ENCODE measurements at regions not wholly inside any gene's neighbourhood (a gene's known extent, or its start where the extent isn't known, plus 50 kb on each side); places are given as distances from the start of the nearest gene placed in this dataset.

DNA sequence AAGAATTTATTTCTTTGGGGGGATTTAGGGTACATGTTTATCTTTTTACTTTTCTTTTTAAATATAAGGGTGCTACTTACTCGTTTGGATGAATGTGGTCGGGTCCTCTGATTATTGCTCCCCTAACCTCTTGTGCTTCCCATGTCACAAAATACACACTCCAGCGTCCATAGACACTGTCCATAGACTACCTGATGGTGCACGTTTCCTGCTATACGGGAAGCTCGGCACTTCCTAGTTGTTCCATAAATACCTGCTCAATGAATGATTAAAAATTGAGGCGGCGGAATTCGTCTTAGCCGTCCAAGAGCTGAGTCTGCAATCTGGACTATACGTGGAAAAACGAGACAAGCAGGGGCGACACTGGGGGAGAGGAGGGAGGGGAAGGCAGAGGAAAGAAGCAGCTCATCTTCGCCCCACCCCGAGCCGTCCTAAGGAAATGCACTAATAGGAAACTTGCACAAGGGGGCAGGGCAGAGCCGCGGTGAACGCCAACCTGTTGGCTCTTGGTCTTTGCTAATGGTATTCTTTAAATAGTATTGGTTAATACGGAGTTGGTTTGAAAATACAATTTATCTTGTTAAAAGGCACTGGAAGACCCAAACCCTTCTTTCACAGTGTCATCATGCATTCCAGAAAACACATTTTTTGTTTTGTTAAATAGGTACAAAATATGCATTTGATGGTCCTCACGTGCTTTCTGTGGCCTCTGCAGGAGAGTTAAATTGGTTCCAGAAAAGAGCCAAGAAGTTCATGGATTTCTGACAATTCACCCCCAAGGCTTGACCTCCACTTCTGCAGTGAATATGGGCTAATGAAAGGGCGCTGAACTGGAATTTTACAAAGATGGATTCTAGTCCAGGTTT, 73.0 kb upstream of the KCTD1 start:
- intact Hi-C loops (cut with micrococcal nuclease), result no loop called here
- no peak overlapping the region for H3K27ac Mint-ChIP-seq
- no peaks in the 10 kb centered on the region for H3K36me3 Mint-ChIP-seq
- Histone ChIP-seq H3K36me3 (ENCODE audit: control insufficient read depth, insufficient read depth, low read length) (no peaks in the 10 kb centered on the region), H3K9me3 (ENCODE audit: control insufficient read depth, insufficient read depth, low read length) (peaks cover 13% of the 10 kb centered on the region), H3K27ac (ENCODE audit: low read length) (no peak overlapping the region), H3K27me3 (ENCODE audit: control insufficient read depth, insufficient read depth, low read length) (no peaks in the 10 kb centered on the region), H3K4me1 (ENCODE audit: control insufficient read depth, insufficient read depth, low read length) (no peaks in the 10 kb centered on the region), H3K4me3 (ENCODE audit: low read length) (no peak overlapping the region)
- ATAC-seq (peak in 1 of 3 donors; percentile 58), DNase-seq (peak in 1 of 2 donors; percentile 4)
- H3K4me1 Mint-ChIP-seq, result no peaks in the 10 kb centered on the region
- peaks cover 0 to 9% of the 10 kb centered on the region in 2 donors for H3K27me3 Mint-ChIP-seq (ENCODE audit: low read depth in 2 of 2)
- H3K9me3 Mint-ChIP-seq, result peaks cover 4 to 11% of the 10 kb centered on the region in 2 donors
- TF ChIP-seq, protein P1, sequence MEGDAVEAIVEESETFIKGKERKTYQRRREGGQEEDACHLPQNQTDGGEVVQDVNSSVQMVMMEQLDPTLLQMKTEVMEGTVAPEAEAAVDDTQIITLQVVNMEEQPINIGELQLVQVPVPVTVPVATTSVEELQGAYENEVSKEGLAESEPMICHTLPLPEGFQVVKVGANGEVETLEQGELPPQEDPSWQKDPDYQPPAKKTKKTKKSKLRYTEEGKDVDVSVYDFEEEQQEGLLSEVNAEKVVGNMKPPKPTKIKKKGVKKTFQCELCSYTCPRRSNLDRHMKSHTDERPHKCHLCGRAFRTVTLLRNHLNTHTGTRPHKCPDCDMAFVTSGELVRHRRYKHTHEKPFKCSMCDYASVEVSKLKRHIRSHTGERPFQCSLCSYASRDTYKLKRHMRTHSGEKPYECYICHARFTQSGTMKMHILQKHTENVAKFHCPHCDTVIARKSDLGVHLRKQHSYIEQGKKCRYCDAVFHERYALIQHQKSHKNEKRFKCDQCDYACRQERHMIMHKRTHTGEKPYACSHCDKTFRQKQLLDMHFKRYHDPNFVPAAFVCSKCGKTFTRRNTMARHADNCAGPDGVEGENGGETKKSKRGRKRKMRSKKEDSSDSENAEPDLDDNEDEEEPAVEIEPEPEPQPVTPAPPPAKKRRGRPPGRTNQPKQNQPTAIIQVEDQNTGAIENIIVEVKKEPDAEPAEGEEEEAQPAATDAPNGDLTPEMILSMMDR (IDR thresholded peaks at IDR 0.05), result no peak
- no peak overlapping the region for H3K4me3 Mint-ChIP-seq
- WGBS (ENCODE audit: insufficient coverage), result 34% methylated on average over 22 of the region's 22 CpGs

- Histone ChIP-seq H3K9me3 (ENCODE audit: control insufficient read depth, insufficient read depth, low read length) (peaks cover 3% of the 10 kb centered on the region), H3K4me3 (ENCODE audit: low read length) (no peak overlapping the region), H3K27me3 (ENCODE audit: control insufficient read depth, insufficient read depth, low read length) (no peaks in the 10 kb centered on the region), H3K4me1 (ENCODE audit: control insufficient read depth, insufficient read depth, low read length) (no peaks in the 10 kb centered on the region), H3K36me3 (ENCODE audit: control insufficient read depth, insufficient read depth, low read length) (no peaks in the 10 kb centered on the region), H3K27ac (ENCODE audit: low read length) (no peak overlapping the region)
- Mint-ChIP-seq H3K9me3 (peaks cover 0 to 11% of the 10 kb centered on the region in 2 donors), H3K27ac (no peak overlapping the region), H3K4me3 (no peak overlapping the region), H3K36me3 (no peaks in the 10 kb centered on the region), H3K27me3 (ENCODE audit: low read depth in 2 of 2) (peaks cover 0 to 9% of the 10 kb centered on the region in 2 donors), H3K4me1 (no peaks in the 10 kb centered on the region)
- 78% methylated on average over 6 of the region's 6 CpGs for WGBS (ENCODE audit: insufficient coverage)
- DNase-seq (no peak), ATAC-seq (no peak)
- intact Hi-C loops (cut with micrococcal nuclease), result no loop called here
- TF ChIP-seq, protein P1 (IDR thresholded peaks at IDR 0.05), result no peak
These were observed 71.0 kb upstream of the KCTD1 start for GRCh38 chr18:26619350-26619749.

GRCh38 chr18:26618135-26618534, 69.8 kb upstream of the KCTD1 start:
- H3K27me3 ChIP-seq (ENCODE audit: control insufficient read depth, insufficient read depth, low read length), result no peaks in the 10 kb centered on the region
- Mint-ChIP-seq H3K9me3 (peaks cover 0 to 4% of the 10 kb centered on the region in 2 donors), H3K27me3 (ENCODE audit: low read depth in 2 of 2) (peaks cover 0 to 14% of the 10 kb centered on the region in 2 donors), H3K4me1 (no peaks in the 10 kb centered on the region), H3K27ac (no peak overlapping the region), H3K36me3 (no peaks in the 10 kb centered on the region), H3K4me3 (no peak overlapping the region)
- H3K9me3 ChIP-seq (ENCODE audit: control insufficient read depth, insufficient read depth, low read length), result no peaks in the 10 kb centered on the region
- no peak overlapping the region for H3K4me3 ChIP-seq (ENCODE audit: low read length)
- 80% methylated on average over 1 of the region's 2 CpGs for WGBS (ENCODE audit: insufficient coverage)
- H3K27ac ChIP-seq (ENCODE audit: low read length), result no peak overlapping the region
- DNase-seq (no peak), ATAC-seq (no peak)
- H3K36me3 ChIP-seq (ENCODE audit: control insufficient read depth, insufficient read depth, low read length), result no peaks in the 10 kb centered on the region
- TF ChIP-seq, protein P1 (IDR thresholded peaks at IDR 0.05), result no peak
- intact Hi-C loops (cut with micrococcal nuclease), result no loop called here
- H3K4me1 ChIP-seq (ENCODE audit: control insufficient read depth, insufficient read depth, low read length), result no peaks in the 10 kb centered on the region
